ENCODE measurements at regions not wholly inside any gene's neighbourhood (a gene's known extent, or its start where the extent isn't known, plus 50 kb on each side); places are given as distances from the start of the nearest gene placed in this dataset.

GRCh38 chr10:10897400-10897799, 120.3 kb upstream of the CELF2 start:
- DNase-seq (ENCODE audit: low read depth), result no peak
- Histone ChIP-seq H3K36me3 (ENCODE audit: control insufficient read depth, insufficient read depth, low read length) (no peaks in the 10 kb centered on the region), H3K27me3 (ENCODE audit: control insufficient read depth, insufficient read depth, low read length) (no peaks in the 10 kb centered on the region), H3K4me3 (ENCODE audit: low read depth, low read length) (no peak overlapping the region)
- TF ChIP-seq, protein P1, sequence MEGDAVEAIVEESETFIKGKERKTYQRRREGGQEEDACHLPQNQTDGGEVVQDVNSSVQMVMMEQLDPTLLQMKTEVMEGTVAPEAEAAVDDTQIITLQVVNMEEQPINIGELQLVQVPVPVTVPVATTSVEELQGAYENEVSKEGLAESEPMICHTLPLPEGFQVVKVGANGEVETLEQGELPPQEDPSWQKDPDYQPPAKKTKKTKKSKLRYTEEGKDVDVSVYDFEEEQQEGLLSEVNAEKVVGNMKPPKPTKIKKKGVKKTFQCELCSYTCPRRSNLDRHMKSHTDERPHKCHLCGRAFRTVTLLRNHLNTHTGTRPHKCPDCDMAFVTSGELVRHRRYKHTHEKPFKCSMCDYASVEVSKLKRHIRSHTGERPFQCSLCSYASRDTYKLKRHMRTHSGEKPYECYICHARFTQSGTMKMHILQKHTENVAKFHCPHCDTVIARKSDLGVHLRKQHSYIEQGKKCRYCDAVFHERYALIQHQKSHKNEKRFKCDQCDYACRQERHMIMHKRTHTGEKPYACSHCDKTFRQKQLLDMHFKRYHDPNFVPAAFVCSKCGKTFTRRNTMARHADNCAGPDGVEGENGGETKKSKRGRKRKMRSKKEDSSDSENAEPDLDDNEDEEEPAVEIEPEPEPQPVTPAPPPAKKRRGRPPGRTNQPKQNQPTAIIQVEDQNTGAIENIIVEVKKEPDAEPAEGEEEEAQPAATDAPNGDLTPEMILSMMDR (IDR thresholded peaks at IDR 0.05; ENCODE audit: insufficient read depth, low read length, poor library complexity, severe bottlenecking), result no peak

GRCh38 chr10:10901906-10902305, 115.8 kb upstream of the CELF2 start:
- H3K27me3 ChIP-seq (ENCODE audit: control insufficient read depth, insufficient read depth, low read length), result no peaks in the 10 kb centered on the region
- TF ChIP-seq, protein P1 (IDR thresholded peaks at IDR 0.05; ENCODE audit: insufficient read depth, low read length, poor library complexity, severe bottlenecking), result no peak
- no peaks in the 10 kb centered on the region for H3K36me3 ChIP-seq (ENCODE audit: control insufficient read depth, insufficient read depth, low read length)
- no peak for DNase-seq (ENCODE audit: low read depth)
- no peak overlapping the region for H3K4me3 ChIP-seq (ENCODE audit: low read depth, low read length)

DNA sequence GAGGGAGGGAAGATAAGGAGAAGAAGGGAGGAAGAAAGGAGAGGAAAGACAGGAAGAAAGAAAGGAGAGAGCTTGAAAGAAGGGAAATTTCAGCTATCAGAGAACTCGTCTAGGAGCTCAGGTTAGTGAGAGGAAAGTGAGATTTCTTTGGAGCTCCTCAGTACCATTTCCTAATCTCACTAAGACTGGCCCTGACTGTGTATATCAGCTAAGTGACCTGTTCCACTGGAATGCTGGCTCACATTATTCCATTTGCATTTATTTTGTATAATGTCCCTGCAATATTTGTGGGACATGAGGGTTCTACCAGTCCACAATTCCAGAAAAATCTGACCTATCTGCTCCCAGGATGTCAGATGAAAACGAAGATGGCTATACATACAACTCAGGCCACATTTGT, 114.7 kb upstream of the CELF2 start:
- no peaks in the 10 kb centered on the region for H3K36me3 ChIP-seq (ENCODE audit: control insufficient read depth, insufficient read depth, low read length)
- no peaks in the 10 kb centered on the region for H3K27me3 ChIP-seq (ENCODE audit: control insufficient read depth, insufficient read depth, low read length)
- TF ChIP-seq, protein P1 (IDR thresholded peaks at IDR 0.05; ENCODE audit: insufficient read depth, low read length, poor library complexity, severe bottlenecking), result no peak
- no peak overlapping the region for H3K4me3 ChIP-seq (ENCODE audit: low read depth, low read length)
- no peak for DNase-seq (ENCODE audit: low read depth)

GRCh38 chr10:10903620-10904019, 114.1 kb upstream of the CELF2 start:
- Histone ChIP-seq H3K36me3 (ENCODE audit: control insufficient read depth, insufficient read depth, low read length) (no peaks in the 10 kb centered on the region), H3K27me3 (ENCODE audit: control insufficient read depth, insufficient read depth, low read length) (no peaks in the 10 kb centered on the region), H3K4me3 (ENCODE audit: low read depth, low read length) (no peak overlapping the region)
- DNase-seq (ENCODE audit: low read depth), result no peak
- TF ChIP-seq, protein P1 (IDR thresholded peaks at IDR 0.05; ENCODE audit: insufficient read depth, low read length, poor library complexity, severe bottlenecking), result no peak

- no peaks in the 10 kb centered on the region for H3K36me3 ChIP-seq (ENCODE audit: control insufficient read depth, insufficient read depth, low read length)
- TF ChIP-seq, protein P1 (IDR thresholded peaks at IDR 0.05; ENCODE audit: insufficient read depth, low read length, poor library complexity, severe bottlenecking), result no peak
- H3K4me3 ChIP-seq (ENCODE audit: low read depth, low read length), result no peak overlapping the region
- DNase-seq (ENCODE audit: low read depth), result no peak
- no peaks in the 10 kb centered on the region for H3K27me3 ChIP-seq (ENCODE audit: control insufficient read depth, insufficient read depth, low read length)
These were observed 107.0 kb upstream of the CELF2 start for GRCh38 chr10:10910634-10911033.

GRCh38 chr10:10911035-10911434, 106.6 kb upstream of the CELF2 start:
- Histone ChIP-seq H3K27me3 (ENCODE audit: control insufficient read depth, insufficient read depth, low read length) (no peaks in the 10 kb centered on the region), H3K36me3 (ENCODE audit: control insufficient read depth, insufficient read depth, low read length) (no peaks in the 10 kb centered on the region), H3K4me3 (ENCODE audit: low read depth, low read length) (no peak overlapping the region)
- TF ChIP-seq, protein P1 (IDR thresholded peaks at IDR 0.05; ENCODE audit: insufficient read depth, low read length, poor library complexity, severe bottlenecking), result no peak
- no peak for DNase-seq (ENCODE audit: low read depth)

All from kidney epithelial cell (primary cell).